GM12892 (cell line): ENCODE measurements at regions not wholly inside any gene's neighbourhood (a gene's known extent, or its start where the extent isn't known, plus 50 kb on each side); places are given as distances from the start of the nearest gene placed in this dataset.

ENCODE experiments used
- POLR2A ChIP-seq: IDR thresholded peaks from 2 replicates; pipeline ENCODE4 v1.6.1; 2011; ENCODE audit warnings: low read depth, low read length, control low read depth
- POLR2AphosphoS5 ChIP-seq: IDR thresholded peaks from 2 replicates; pipeline ENCODE4 v1.6.1; 2011; ENCODE audit warnings: low read depth, low read length, control low read depth
- TAF1 ChIP-seq: IDR thresholded peaks from 2 replicates; pipeline ENCODE4 v1.6.1; 2011; ENCODE audit warnings: low read depth, mild to moderate bottlenecking, control low read depth, low read length, borderline replicate concordance

DNA sequence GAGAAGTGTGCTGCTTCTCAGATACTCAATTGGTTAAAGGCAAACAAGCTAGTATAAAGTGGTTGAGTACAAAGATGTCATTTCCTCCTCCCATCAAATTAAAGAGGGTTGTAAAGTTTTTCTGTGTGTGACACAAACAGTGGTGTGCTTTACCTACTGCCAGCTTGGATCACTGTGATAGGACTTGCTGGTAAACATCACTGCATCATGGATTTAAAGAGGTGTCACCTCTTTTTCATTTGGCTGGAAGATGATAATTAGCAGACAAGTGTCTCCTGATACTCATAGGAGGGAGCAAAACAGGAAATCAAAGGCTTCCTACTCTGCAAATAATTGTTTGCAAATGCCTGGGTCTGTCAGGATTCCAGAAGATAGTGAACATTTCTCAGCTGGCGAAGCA, 200.5 kb downstream of the MDFIC start:
- TF ChIP-seq POLR2A, result no peak
- TF ChIP-seq POLR2AphosphoS5, result no peak
- TF ChIP-seq TAF1, result no peak
